Uterus (tissue), 2 donors: ENCODE measurements at regions not wholly inside any gene's neighbourhood (a gene's known extent, or its start where the extent isn't known, plus 50 kb on each side); places are given as distances from the start of the nearest gene placed in this dataset.

Experiments
- POLR2A ChIP-seq, 2 donors: fragments of 450-650 bp; IDR thresholded peaks; one replicate each; pipeline ENCODE4 v1.6.1; 2016; ENCODE audit warnings: antibody characterized with exemption in 2 of 2, mild to moderate bottlenecking in 1 of 2, moderate library complexity in 1 of 2
- TF ChIP-seq, protein P1 (sequence below), 4 experiments: fragments of 200-600 bp in 2 of 4; fragments of 450-650 bp in 2 of 4; sonication (generic) in 2 of 4; IDR thresholded peaks; one replicate each; pipeline ENCODE4 v1.5.1; 2016 to 2019; ENCODE audit warnings: antibody characterized with exemption in 4 of 4, mild to moderate bottlenecking in 2 of 4, moderate library complexity in 1 of 4

DNA sequence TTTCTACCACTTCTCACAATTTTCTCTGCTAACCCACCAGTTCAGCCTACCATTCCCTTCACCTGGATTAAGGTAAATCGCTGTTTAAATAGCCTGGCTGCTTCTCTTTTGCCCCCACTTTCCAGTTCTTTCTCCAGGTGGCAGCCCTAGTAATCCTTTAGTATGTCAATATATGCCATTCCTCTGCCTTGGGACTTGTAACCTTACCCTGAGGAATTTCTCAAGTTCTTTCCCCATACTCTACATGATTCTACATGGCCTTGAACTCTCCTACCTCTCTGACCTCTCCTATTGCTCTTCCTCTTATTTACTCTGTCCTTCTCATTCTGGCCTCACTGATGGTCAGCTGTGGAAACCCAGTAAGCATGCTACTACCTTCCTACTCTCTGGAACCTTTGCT lies 546.0 kb downstream of the PLA2G4A start:
- TF ChIP-seq, protein P1, sequence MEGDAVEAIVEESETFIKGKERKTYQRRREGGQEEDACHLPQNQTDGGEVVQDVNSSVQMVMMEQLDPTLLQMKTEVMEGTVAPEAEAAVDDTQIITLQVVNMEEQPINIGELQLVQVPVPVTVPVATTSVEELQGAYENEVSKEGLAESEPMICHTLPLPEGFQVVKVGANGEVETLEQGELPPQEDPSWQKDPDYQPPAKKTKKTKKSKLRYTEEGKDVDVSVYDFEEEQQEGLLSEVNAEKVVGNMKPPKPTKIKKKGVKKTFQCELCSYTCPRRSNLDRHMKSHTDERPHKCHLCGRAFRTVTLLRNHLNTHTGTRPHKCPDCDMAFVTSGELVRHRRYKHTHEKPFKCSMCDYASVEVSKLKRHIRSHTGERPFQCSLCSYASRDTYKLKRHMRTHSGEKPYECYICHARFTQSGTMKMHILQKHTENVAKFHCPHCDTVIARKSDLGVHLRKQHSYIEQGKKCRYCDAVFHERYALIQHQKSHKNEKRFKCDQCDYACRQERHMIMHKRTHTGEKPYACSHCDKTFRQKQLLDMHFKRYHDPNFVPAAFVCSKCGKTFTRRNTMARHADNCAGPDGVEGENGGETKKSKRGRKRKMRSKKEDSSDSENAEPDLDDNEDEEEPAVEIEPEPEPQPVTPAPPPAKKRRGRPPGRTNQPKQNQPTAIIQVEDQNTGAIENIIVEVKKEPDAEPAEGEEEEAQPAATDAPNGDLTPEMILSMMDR (IDR thresholded peaks at IDR 0.05): no peak
- no peak for TF ChIP-seq POLR2A (IDR thresholded peaks at IDR 0.05)
